ENCODE measurements at regions not wholly inside any gene's neighbourhood (a gene's known extent, or its start where the extent isn't known, plus 50 kb on each side); places are given as distances from the start of the nearest gene placed in this dataset.

DNA sequence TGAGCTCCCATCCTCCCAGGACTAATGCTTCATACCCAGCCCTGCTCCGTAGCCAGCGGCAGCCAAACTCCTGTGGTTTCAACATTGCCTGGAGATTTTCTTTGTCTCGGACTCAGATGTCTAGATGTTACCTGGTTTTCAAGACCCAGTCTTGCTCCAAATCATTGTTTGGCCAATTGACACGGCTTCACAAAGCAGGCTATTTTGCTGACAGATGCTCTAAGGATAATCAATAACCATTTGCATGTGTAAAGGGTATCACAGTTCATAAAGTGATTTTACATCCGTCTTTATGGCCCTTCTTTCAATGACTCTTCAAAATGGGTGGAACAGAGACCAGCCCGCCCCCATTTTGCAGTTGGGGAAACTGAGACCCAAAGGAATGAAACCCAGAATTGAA lies 153.4 kb downstream of the SALL1 start:
- no peak overlapping the region for H3K4me3 ChIP-seq (ENCODE audit: low read depth, low read length)
- TF ChIP-seq CTCF (IDR thresholded peaks at IDR 0.05; ENCODE audit: low read depth, low read length), result no peak

DNA sequence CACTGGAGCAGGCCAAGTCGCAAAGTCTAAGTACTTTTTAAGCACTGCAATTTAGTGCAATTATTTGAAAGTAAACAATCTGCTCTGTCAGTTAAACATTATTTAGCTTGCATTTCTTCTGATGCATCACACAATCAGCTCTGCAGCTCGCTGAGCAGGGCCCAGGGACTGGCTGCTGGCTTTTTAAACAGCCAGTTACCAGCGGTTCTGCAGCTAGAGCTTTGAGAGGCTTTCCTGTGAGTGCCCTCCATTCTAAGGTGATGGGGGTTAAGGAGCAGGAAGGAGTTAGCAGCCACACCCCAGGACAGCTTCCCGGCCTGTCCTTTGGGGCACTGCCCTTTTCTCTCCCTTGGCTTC lies 154.3 kb downstream of the SALL1 start:
- TF ChIP-seq CTCF (IDR thresholded peaks at IDR 0.05; ENCODE audit: low read depth, low read length), result no peak

DNA sequence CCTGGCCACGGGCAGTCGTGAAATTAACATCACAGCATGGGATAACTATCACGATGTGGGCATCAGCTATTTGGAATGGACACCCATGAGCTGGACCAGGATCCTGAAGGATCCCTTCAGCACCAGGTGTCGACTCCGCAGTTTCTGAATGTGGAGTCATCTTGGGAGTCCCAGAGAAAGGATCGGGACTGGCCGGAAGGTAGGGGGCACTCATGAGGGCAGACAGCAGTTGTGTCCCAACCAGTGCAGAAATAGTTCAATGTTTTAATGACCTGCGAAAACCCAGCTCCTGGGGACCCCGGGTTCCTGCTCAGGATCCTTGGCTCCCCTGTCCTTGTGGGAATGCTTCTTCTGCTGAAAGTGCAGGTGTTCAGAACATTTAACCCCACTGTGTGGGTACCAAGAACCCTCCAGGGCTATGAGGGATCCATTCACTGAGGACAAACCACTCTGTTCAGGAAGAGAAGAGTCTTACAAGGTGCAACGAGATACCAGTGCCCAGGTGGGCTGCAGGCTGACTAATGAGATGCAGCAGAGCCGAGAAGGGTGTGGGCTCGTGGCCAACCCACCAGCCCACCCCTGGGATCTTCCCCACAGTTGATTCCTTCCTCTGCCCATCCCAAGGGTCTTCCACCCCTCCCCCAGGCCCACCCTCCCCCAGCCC lies 154.8 kb downstream of the SALL1 start:
- no peak overlapping the region for H3K4me3 ChIP-seq (ENCODE audit: low read depth, low read length)
- TF ChIP-seq CTCF (IDR thresholded peaks at IDR 0.05; ENCODE audit: low read depth, low read length), result no peak

More for the DNA sequence above, 154.3 kb downstream of the SALL1 start:
- H3K4me3 ChIP-seq (ENCODE audit: low read depth, low read length), result no peak overlapping the region

DNA sequence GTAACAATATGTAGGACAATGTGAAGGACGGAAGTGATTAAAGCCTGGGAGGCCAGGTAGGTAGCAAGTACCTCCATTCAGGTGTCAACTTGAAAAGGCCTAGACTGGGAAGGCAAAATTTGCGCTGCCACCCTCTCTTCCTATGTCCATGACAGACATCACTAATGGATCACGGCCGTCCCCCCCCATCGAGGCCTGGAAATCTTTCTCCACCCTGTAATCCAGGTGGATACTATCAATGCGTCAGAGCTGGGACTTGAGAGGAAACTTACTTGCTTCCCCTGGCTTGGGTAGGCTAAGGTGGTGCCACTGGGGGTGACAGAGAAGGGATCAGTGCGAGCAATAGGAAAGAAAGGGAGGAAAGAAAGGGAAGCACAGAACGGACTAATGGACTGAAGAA lies 156.1 kb downstream of the SALL1 start:
- no peak overlapping the region for H3K4me3 ChIP-seq (ENCODE audit: low read depth, low read length)
- no peak for TF ChIP-seq CTCF (IDR thresholded peaks at IDR 0.05; ENCODE audit: low read depth, low read length)

DNA sequence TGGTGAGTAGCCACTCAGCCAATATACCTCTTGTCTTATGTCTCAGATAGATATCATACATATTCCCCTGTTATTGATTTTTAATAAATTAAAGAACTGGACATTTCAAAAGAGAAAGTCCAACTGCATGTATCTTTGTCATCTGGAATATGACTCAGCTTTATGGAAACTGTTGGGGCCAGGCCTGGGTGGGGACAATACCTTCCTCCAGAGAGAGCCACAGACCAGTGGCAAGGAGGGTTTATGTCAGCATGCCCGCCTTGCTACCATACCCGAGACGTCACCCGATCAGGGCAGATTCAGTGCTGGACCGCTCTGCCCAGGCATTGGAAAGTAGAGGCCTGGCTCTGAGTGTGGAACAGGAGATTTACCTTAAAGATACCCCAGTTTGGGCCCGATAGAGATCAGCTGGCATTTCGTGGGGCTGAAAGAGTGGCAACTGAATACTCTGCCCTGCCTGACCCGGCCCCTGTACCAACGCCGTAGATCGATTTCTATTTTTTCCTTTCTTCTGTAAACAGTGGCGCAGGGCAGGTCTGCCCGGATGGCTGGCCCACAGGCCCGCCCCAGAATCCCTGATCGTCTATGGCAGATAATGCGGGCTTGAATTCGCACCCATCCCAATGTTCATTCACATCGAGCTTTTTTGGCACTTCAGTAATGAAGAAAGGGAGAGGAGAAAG lies 158.6 kb downstream of the SALL1 start:
- no peak overlapping the region for H3K4me3 ChIP-seq (ENCODE audit: low read depth, low read length)
- no peak for TF ChIP-seq CTCF (IDR thresholded peaks at IDR 0.05; ENCODE audit: low read depth, low read length)

GRCh38 chr16:50991436-50991835 lies 159.6 kb downstream of the SALL1 start:
- H3K4me3 ChIP-seq (ENCODE audit: low read depth, low read length), result no peak overlapping the region
- no peak for TF ChIP-seq CTCF (IDR thresholded peaks at IDR 0.05; ENCODE audit: low read depth, low read length)

GRCh38 chr16:50991006-50991405 lies 160.1 kb downstream of the SALL1 start:
- no peak for TF ChIP-seq CTCF (IDR thresholded peaks at IDR 0.05; ENCODE audit: low read depth, low read length)
- H3K4me3 ChIP-seq (ENCODE audit: low read depth, low read length), result no peak overlapping the region

Measured in WI38 (cell line).